GM23338 (cell line): ENCODE measurements at regions not wholly inside any gene's neighbourhood (a gene's known extent, or its start where the extent isn't known, plus 50 kb on each side); places are given as distances from the start of the nearest gene placed in this dataset.

ENCODE experiments used
- EZH2phosphoT487 ChIP-seq: fragments of 200-600 bp; sonication (generic); IDR thresholded peaks from one replicate; pipeline ENCODE4 v1.8.1; 2018; ENCODE audit warnings: antibody characterized with exemption; ENCODE audit not compliant: unreplicated experiment
- TF ChIP-seq, protein P1 (sequence below), 2 experiments: fragments of 200-600 bp in 1 of 2; sonication (generic) in 1 of 2; conservative IDR thresholded peaks; 2 replicates each; pipeline versions ENCODE4 v1.5.1 to v1.6.1; 2016 to 2017; ENCODE audit warnings: antibody characterized with exemption in 2 of 2, low read depth in 2 of 2, mild to moderate bottlenecking in 2 of 2, moderate library complexity in 1 of 2
- TF ChIP-seq, protein P2 (sequence below): IDR thresholded peaks from one replicate; pipeline ENCODE4 v1.6.1; 2018; ENCODE audit warnings: antibody characterized with exemption; ENCODE audit not compliant: unreplicated experiment

DNA sequence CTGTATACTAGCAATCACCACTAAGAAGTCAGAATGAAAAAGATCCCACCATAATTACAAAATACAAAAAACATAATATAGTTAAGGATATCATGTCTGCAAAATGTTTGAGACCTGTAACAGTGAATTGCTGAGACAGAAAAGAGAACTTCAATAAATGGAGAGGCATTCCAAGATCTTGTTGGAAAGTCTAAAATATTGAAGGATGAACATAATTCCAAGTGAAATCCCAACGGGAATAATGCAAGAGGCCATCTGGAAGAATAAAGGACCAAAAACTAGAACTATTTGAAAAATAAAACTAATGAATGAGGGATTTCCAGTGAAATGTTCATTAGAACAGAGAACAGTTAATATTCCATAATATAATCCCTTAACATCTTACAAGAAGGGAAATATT is 110.9 kb downstream of the COL6A6 start:
- TF ChIP-seq, protein P1, sequence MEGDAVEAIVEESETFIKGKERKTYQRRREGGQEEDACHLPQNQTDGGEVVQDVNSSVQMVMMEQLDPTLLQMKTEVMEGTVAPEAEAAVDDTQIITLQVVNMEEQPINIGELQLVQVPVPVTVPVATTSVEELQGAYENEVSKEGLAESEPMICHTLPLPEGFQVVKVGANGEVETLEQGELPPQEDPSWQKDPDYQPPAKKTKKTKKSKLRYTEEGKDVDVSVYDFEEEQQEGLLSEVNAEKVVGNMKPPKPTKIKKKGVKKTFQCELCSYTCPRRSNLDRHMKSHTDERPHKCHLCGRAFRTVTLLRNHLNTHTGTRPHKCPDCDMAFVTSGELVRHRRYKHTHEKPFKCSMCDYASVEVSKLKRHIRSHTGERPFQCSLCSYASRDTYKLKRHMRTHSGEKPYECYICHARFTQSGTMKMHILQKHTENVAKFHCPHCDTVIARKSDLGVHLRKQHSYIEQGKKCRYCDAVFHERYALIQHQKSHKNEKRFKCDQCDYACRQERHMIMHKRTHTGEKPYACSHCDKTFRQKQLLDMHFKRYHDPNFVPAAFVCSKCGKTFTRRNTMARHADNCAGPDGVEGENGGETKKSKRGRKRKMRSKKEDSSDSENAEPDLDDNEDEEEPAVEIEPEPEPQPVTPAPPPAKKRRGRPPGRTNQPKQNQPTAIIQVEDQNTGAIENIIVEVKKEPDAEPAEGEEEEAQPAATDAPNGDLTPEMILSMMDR (conservative IDR thresholded peaks at IDR 0.05; ENCODE audit: low read depth in 2 of 2): no peak
- TF ChIP-seq, protein P2, sequence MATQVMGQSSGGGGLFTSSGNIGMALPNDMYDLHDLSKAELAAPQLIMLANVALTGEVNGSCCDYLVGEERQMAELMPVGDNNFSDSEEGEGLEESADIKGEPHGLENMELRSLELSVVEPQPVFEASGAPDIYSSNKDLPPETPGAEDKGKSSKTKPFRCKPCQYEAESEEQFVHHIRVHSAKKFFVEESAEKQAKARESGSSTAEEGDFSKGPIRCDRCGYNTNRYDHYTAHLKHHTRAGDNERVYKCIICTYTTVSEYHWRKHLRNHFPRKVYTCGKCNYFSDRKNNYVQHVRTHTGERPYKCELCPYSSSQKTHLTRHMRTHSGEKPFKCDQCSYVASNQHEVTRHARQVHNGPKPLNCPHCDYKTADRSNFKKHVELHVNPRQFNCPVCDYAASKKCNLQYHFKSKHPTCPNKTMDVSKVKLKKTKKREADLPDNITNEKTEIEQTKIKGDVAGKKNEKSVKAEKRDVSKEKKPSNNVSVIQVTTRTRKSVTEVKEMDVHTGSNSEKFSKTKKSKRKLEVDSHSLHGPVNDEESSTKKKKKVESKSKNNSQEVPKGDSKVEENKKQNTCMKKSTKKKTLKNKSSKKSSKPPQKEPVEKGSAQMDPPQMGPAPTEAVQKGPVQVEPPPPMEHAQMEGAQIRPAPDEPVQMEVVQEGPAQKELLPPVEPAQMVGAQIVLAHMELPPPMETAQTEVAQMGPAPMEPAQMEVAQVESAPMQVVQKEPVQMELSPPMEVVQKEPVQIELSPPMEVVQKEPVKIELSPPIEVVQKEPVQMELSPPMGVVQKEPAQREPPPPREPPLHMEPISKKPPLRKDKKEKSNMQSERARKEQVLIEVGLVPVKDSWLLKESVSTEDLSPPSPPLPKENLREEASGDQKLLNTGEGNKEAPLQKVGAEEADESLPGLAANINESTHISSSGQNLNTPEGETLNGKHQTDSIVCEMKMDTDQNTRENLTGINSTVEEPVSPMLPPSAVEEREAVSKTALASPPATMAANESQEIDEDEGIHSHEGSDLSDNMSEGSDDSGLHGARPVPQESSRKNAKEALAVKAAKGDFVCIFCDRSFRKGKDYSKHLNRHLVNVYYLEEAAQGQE: no peak
- TF ChIP-seq EZH2phosphoT487: no peak
